SKM-1 treated with dmso at 0.1 percent for 144 hours (cell line): ENCODE measurements at regions not wholly inside any gene's neighbourhood (a gene's known extent, or its start where the extent isn't known, plus 50 kb on each side); places are given as distances from the start of the nearest gene placed in this dataset.
"Not testable (repeated sequence)": the region's sequence is repeated elsewhere in the genome, so short reads cannot be mapped to it uniquely, and the experiment has no call there.

ENCODE experiments used
- DNase-seq: peaks from one replicate; lab custom pipeline; 2025; ENCODE audit not compliant: unreplicated experiment; lab: John Stamatoyannopoulos, UW

GRCh38 chr4:111228874-111229273 lies 606.0 kb upstream of the PITX2 start:
- no peak for DNase-seq

- DNase-seq, result no peak
Observed at GRCh38 chr4:111230265-111230664, 607.4 kb upstream of the PITX2 start.

GRCh38 chr4:111231281-111231680 lies 608.4 kb upstream of the PITX2 start:
- DNase-seq, result no peak

GRCh38 chr4:111234939-111235338 lies 612.1 kb upstream of the PITX2 start:
- DNase-seq, result no peak

GRCh38 chr4:111263836-111264235 lies 641.0 kb upstream of the PITX2 start:
- DNase-seq, result no peak

- no peak for DNase-seq
Observed at GRCh38 chr4:111266937-111267336, 644.1 kb upstream of the PITX2 start.

GRCh38 chr4:111267786-111268185 lies 644.9 kb upstream of the PITX2 start:
- DNase-seq, result no peak

GRCh38 chr4:111268769-111269414 lies 646.0 kb upstream of the PITX2 start:
- DNase-seq, result no peak

GRCh38 chr4:111269439-111269838 lies 646.6 kb upstream of the PITX2 start:
- DNase-seq, result no peak

- no peak for DNase-seq
Observed at GRCh38 chr4:111274060-111274459, 651.2 kb upstream of the PITX2 start.

- DNase-seq, result no peak
Observed at GRCh38 chr4:111274486-111274885, 651.6 kb upstream of the PITX2 start.

- no peak for DNase-seq
Observed at GRCh38 chr4:111281219-111281618, 658.3 kb upstream of the PITX2 start.

- no peak for DNase-seq
Observed at GRCh38 chr4:111282035-111282434, 659.2 kb upstream of the PITX2 start.

- DNase-seq, result peak; percentile 48
Observed at GRCh38 chr4:111283066-111283677, 660.3 kb upstream of the PITX2 start.

- no peak for DNase-seq
Observed at GRCh38 chr4:111296466-111296865, 673.6 kb upstream of the PITX2 start.

GRCh38 chr4:111303806-111304205 lies 680.9 kb upstream of the PITX2 start:
- DNase-seq, result no peak

- no peak for DNase-seq
Observed at GRCh38 chr4:111323496-111323895, 700.6 kb upstream of the PITX2 start.

GRCh38 chr4:111323916-111324315 lies 701.0 kb upstream of the PITX2 start:
- no peak for DNase-seq

GRCh38 chr4:111326450-111326849 lies 703.6 kb upstream of the PITX2 start:
- no peak for DNase-seq

- no peak for DNase-seq
Observed at GRCh38 chr4:111330786-111331185, 707.9 kb upstream of the PITX2 start.

- DNase-seq, result no peak
Observed at GRCh38 chr4:111334361-111334760, 711.5 kb upstream of the PITX2 start.

- DNase-seq, result not testable (repeated sequence)
Observed at GRCh38 chr4:111337186-111337876, 714.5 kb upstream of the PITX2 start.
